ENCODE measurements at regions not wholly inside any gene's neighbourhood (a gene's known extent, or its start where the extent isn't known, plus 50 kb on each side); places are given as distances from the start of the nearest gene placed in this dataset.
"Not testable (repeated sequence)": the region's sequence is repeated elsewhere in the genome, so short reads cannot be mapped to it uniquely, and the experiment has no call there.

- no peaks in the 10 kb centered on the region for H3K4me1 ChIP-seq
- H3K27me3 ChIP-seq: no peaks in the 10 kb centered on the region
- H3K36me3 ChIP-seq: no peaks in the 10 kb centered on the region
- no peak overlapping the region for H3K4me3 ChIP-seq (ENCODE audit: low read depth, low read length)
- H3K9me3 ChIP-seq: no peaks in the 10 kb centered on the region
- DNase-seq: no peak
- no peak for TF ChIP-seq CTCF (IDR thresholded peaks at IDR 0.05; ENCODE audit: low read depth, low read length)
Observed at GRCh38 chr17:26774291-26775218, 519.4 kb upstream of the WSB1 start.

GRCh38 chr17:26775219-26775822 lies 518.6 kb upstream of the WSB1 start:
- no peaks in the 10 kb centered on the region for H3K4me1 ChIP-seq
- no peaks in the 10 kb centered on the region for H3K9me3 ChIP-seq
- no peak for DNase-seq
- no peaks in the 10 kb centered on the region for H3K36me3 ChIP-seq
- H3K27me3 ChIP-seq: no peaks in the 10 kb centered on the region
- no peak for TF ChIP-seq CTCF (IDR thresholded peaks at IDR 0.05; ENCODE audit: low read depth, low read length)
- H3K4me3 ChIP-seq (ENCODE audit: low read depth, low read length): no peak overlapping the region

- H3K4me3 ChIP-seq (ENCODE audit: low read depth, low read length); H3K9me3 ChIP-seq; H3K36me3 ChIP-seq; DNase-seq; H3K4me1 ChIP-seq; H3K27me3 ChIP-seq: not testable (repeated sequence)
Observed at GRCh38 chr17:26780187-26780814, 513.6 kb upstream of the WSB1 start.

GRCh38 chr17:26782153-26782552 lies 511.8 kb upstream of the WSB1 start:
- Histone ChIP-seq H3K4me1 (no peaks in the 10 kb centered on the region), H3K4me3 (ENCODE audit: low read depth, low read length) (no peak overlapping the region), H3K27me3 (no peaks in the 10 kb centered on the region), H3K9me3 (no peaks in the 10 kb centered on the region), H3K36me3 (no peaks in the 10 kb centered on the region)
- TF ChIP-seq CTCF (IDR thresholded peaks at IDR 0.05; ENCODE audit: low read depth, low read length): no peak
- DNase-seq: no peak

- no peaks in the 10 kb centered on the region for H3K9me3 ChIP-seq
Observed at GRCh38 chr17:26792486-26792885, 501.4 kb upstream of the WSB1 start.

GRCh38 chr17:26807024-26807423 lies 486.9 kb upstream of the WSB1 start:
- no peak for TF ChIP-seq CTCF (IDR thresholded peaks at IDR 0.05; ENCODE audit: low read depth, low read length)
- DNase-seq: no peak
- no peaks in the 10 kb centered on the region for H3K27me3 ChIP-seq
- H3K36me3 ChIP-seq: no peaks in the 10 kb centered on the region
- no peaks in the 10 kb centered on the region for H3K4me1 ChIP-seq
- no peaks in the 10 kb centered on the region for H3K9me3 ChIP-seq
- no peak overlapping the region for H3K4me3 ChIP-seq (ENCODE audit: low read depth, low read length)

More at GRCh38 chr17:26792486-26792885, 501.4 kb upstream of the WSB1 start:
- Histone ChIP-seq H3K4me3 (ENCODE audit: low read depth, low read length) (no peak overlapping the region), H3K36me3 (no peaks in the 10 kb centered on the region), H3K4me1 (no peaks in the 10 kb centered on the region), H3K27me3 (no peaks in the 10 kb centered on the region)
- DNase-seq: no peak
- TF ChIP-seq CTCF (IDR thresholded peaks at IDR 0.05; ENCODE audit: low read depth, low read length): no peak
